HepG2 (cell line): ENCODE measurements at regions not wholly inside any gene's neighbourhood (a gene's known extent, or its start where the extent isn't known, plus 50 kb on each side); places are given as distances from the start of the nearest gene placed in this dataset.

Source experiments
- ATAC-seq: fragments of 200-7000 bp; cut with Tn5 transposase; 3 replicates; pipeline ENCODE4 v1.9.1; 2020; ENCODE audit warnings: mild to moderate bottlenecking, moderate library complexity
- BruUV-seq: library from RNA; stranded (reverse); fragments of 400-500 nt; replicated peaks from 2 replicates; lab custom pipeline; 2021; lab: Mats Ljungman, UMichigan
- CTCF ChIA-PET: fragments of 300-600 bp; formaldehyde crosslinking; extraction: SDS; loops from one replicate; lab custom pipeline; 2021; ENCODE audit warnings: low total read pairs, inconsistent platforms, low intra/inter-chr PET ratio; lab: Yijun Ruan, JAX
- POLR2A ChIA-PET: fragments of 350-600 bp; sonication (Branson Sonifier 250); formaldehyde crosslinking; loops from one replicate; lab custom pipeline; 2020; ENCODE audit warnings: antibody characterized with exemption, inconsistent platforms; lab: Yijun Ruan, JAX
- DNase-seq: peaks from one replicate; pipeline ENCODE4 v3.0.0-alpha.2; 2015; ENCODE audit warnings: low spot score
- FAIRE-seq: peaks from 3 replicates; lab custom pipeline; 2011; peaks lifted over from hg19 to GRCh38; lab: Jason Lieb, UNC
- H2AFZ ChIP-seq: one replicate; pipeline ENCODE4 v1.6.1; 2011; ENCODE audit warnings: low read length, inconsistent platforms
- H3K27ac ChIP-seq: fragments of 300-600 bp; 3 replicates; pipeline ENCODE4 v1.8.0; 2011; ENCODE audit warnings: mixed run types, mild to moderate bottlenecking, mixed read lengths, low read length, inconsistent platforms; ENCODE audit not compliant: insufficient read depth; ENCODE audit errors: extremely low read length
- H3K27me3 ChIP-seq, 2 experiments: fragments of 200-600 bp in 1 of 2; 2 replicates in 1 of 2; 3 replicates in 1 of 2; pipeline versions ENCODE4 v1.6.0 to v1.8.0; 2011; ENCODE audit warnings: low read length in 2 of 2, mild to moderate bottlenecking in 2 of 2, moderate library complexity in 2 of 2, inconsistent platforms in 1 of 2; ENCODE audit not compliant: insufficient read depth in 2 of 2, control insufficient read depth in 1 of 2
- H3K36me3 ChIP-seq, 2 experiments: fragments of 200-600 bp in 1 of 2; replicated peaks in 1 of 2; 2 replicates in 1 of 2; 3 replicates in 1 of 2; pipeline versions ENCODE4 v1.5.1 to v1.8.0; 2011; ENCODE audit warnings: low read length in 2 of 2, inconsistent platforms in 1 of 2; ENCODE audit not compliant: insufficient read depth in 2 of 2, control insufficient read depth in 1 of 2
- H3K4me1 ChIP-seq: 2 replicates; pipeline ENCODE4 v1.5.1; 2012; ENCODE audit warnings: low read length, inconsistent platforms; ENCODE audit not compliant: insufficient read depth
- H3K4me2 ChIP-seq: 2 replicates; pipeline ENCODE4 v1.6.0; 2011; ENCODE audit warnings: low read depth, low read length, inconsistent platforms
- H3K4me3 ChIP-seq, 3 experiments: fragments of 200-600 bp in 1 of 3; sonication (generic), shearing (Covaris generic) in 1 of 3; replicated peaks in 1 of 3; 2 replicates each; pipeline ENCODE4 v1.5.1; 2011 to 2016; ENCODE audit warnings: low read length in 3 of 3, inconsistent platforms in 2 of 3, low read depth in 2 of 3, mild to moderate bottlenecking in 2 of 3, control low read depth in 1 of 3, mixed read lengths in 1 of 3; ENCODE audit not compliant: insufficient read depth in 1 of 3
- H3K79me2 ChIP-seq: one replicate; pipeline ENCODE4 v1.6.1; 2011; ENCODE audit warnings: low read length, inconsistent platforms; ENCODE audit not compliant: insufficient read depth
- H3K9ac ChIP-seq: 2 replicates; pipeline ENCODE4 v1.6.0; 2011; ENCODE audit warnings: mild to moderate bottlenecking, low read depth, low read length, inconsistent platforms; ENCODE audit not compliant: insufficient read depth
- H3K9me3 ChIP-seq: 2 replicates; pipeline ENCODE4 v1.5.1; 2012; ENCODE audit warnings: mild to moderate bottlenecking, low read length
- H4K20me1 ChIP-seq: 2 replicates; pipeline ENCODE4 v1.6.0; 2011; ENCODE audit warnings: inconsistent platforms, mild to moderate bottlenecking, low read length, moderate library complexity; ENCODE audit not compliant: insufficient read depth
- ARID5B ChIP-seq: IDR thresholded peaks from 2 replicates; pipeline ENCODE4 v1.4.0; 2020; ENCODE audit warnings: mild to moderate bottlenecking, missing genetic modification reagents
- ASH2L ChIP-seq: fragments of 300-600, 200-600 bp; sonication (generic); IDR thresholded peaks from 2 replicates; pipeline ENCODE4 v1.7.0; 2017; ENCODE audit warnings: low read depth, mild to moderate bottlenecking, moderate library complexity, mixed read lengths, low read length; ENCODE audit not compliant: insufficient read length
- CERS6 ChIP-seq: sonication (generic); formaldehyde crosslinking; IDR thresholded peaks from 2 replicates; pipeline ENCODE4 v1.5.0; 2020; ENCODE audit warnings: missing genetic modification reagents
- CREB1 ChIP-seq, 2 experiments: fragments of 450-650 bp in 1 of 2; IDR thresholded peaks; 2 replicates each; pipeline ENCODE4 v1.6.1; 2016 to 2017; ENCODE audit warnings: control low read depth in 1 of 2, mild to moderate bottlenecking in 1 of 2, missing compliant biosample characterization in 1 of 2, missing genetic modification characterization in 1 of 2
- ETV5 ChIP-seq: IDR thresholded peaks from 2 replicates; pipeline ENCODE4 v1.6.1; 2018; ENCODE audit warnings: missing biosample characterization, missing genetic modification reagents, inconsistent platforms, borderline replicate concordance
- HOXA5 ChIP-seq: sonication (generic); formaldehyde crosslinking; IDR thresholded peaks from 2 replicates; pipeline ENCODE4 v1.4.0; 2020; ENCODE audit warnings: missing genetic modification reagents
- MEF2D ChIP-seq: sonication (generic); formaldehyde crosslinking; IDR thresholded peaks from 2 replicates; pipeline ENCODE4 v1.5.1; 2020; ENCODE audit warnings: mild to moderate bottlenecking, missing genetic modification reagents
- NFRKB ChIP-seq: fragments of 450-650 bp; IDR thresholded peaks from 2 replicates; pipeline ENCODE4 v1.6.1; 2017
- NRL ChIP-seq: sonication (generic); formaldehyde crosslinking; IDR thresholded peaks from 2 replicates; pipeline ENCODE4 v1.5.0; 2020; ENCODE audit warnings: missing genetic modification reagents, mild to moderate bottlenecking, moderate library complexity, borderline replicate concordance
- RARG ChIP-seq: sonication (generic); formaldehyde crosslinking; IDR thresholded peaks from 2 replicates; pipeline ENCODE4 v1.4.0; 2020; ENCODE audit warnings: low read depth, mild to moderate bottlenecking, missing genetic modification reagents
- RNF2 ChIP-seq: fragments of 450-650 bp; conservative IDR thresholded peaks from 2 replicates; pipeline ENCODE4 v1.6.1; 2016; ENCODE audit warnings: low read depth
- SMARCE1 ChIP-seq: fragments of 450-650 bp; IDR thresholded peaks from 2 replicates; pipeline ENCODE4 v1.6.1; 2017; ENCODE audit warnings: borderline replicate concordance
- TFDP2 ChIP-seq: sonication (generic); formaldehyde crosslinking; IDR thresholded peaks from 2 replicates; pipeline ENCODE4 v1.4.0; 2020; ENCODE audit warnings: missing genetic modification reagents
- ZFAT ChIP-seq: sonication (generic); formaldehyde crosslinking; conservative IDR thresholded peaks from 2 replicates; pipeline ENCODE4 v1.8.1; 2023; ENCODE audit warnings: missing genetic modification reagents, inconsistent platforms
- ZNF296 ChIP-seq: sonication (generic); formaldehyde crosslinking; conservative IDR thresholded peaks from 2 replicates; pipeline ENCODE4 v1.5.0; 2020; ENCODE audit warnings: mild to moderate bottlenecking, missing genetic modification reagents
- WGBS: methylation state at CpG from one replicate; pipeline ENCODE4 v1.1.6; 2017; ENCODE audit warnings: low lambda C conversion rate; 5-methylcytosine and 5-hydroxymethylcytosine counted together
- in situ Hi-C: cut with HindIII; loops from 2 replicates; pipeline ENCODE4 v1.10.0; 2017; ENCODE audit warnings: low pct_unique_long_range_greater_than_20kb; ENCODE audit not compliant: extremely low pct_ligation_motif_present
- intact Hi-C: fragments of 100-400 bp; cut with micrococcal nuclease; formaldehyde crosslinking; loops from one replicate; pipeline ENCODE4 v1.10.0; 2022; ENCODE audit not compliant: unreplicated experiment

- H3K79me2 ChIP-seq = no peaks in the 10 kb centered on the region
- no TSS peak for BruUV-seq
- H3K27me3 ChIP-seq = peaks cover 0 to 1% of the 10 kb centered on the region in 2 experiments; a peak in 2 of 5 replicates
- no peak for FAIRE-seq
- POLR2A ChIA-PET = no interaction called here
- no peaks in the 10 kb centered on the region for H3K9me3 ChIP-seq
- CTCF ChIA-PET = no interaction called here
- no peak overlapping the region for H3K9ac ChIP-seq
- no peaks in the 10 kb centered on the region for H3K4me1 ChIP-seq
- no peak overlapping the region for H3K4me3 ChIP-seq
- H3K4me2 ChIP-seq = no peak overlapping the region
- 15% methylated on average over 13 of the region's 13 CpGs for WGBS
- H2AFZ ChIP-seq = no peak overlapping the region
- no peak overlapping the region for H3K27ac ChIP-seq
- ATAC-seq = no peak
- no peaks in the 10 kb centered on the region for H4K20me1 ChIP-seq
- intact Hi-C loops (no loop called here), in situ Hi-C loops (no loop called here)
- TF ChIP-seq RNF2 = no peak
- no peak for TF ChIP-seq RARG (CRISPR knock-in tag)
- no peak for TF ChIP-seq MEF2D (CRISPR knock-in tag)
- no peak for TF ChIP-seq ZNF296 (CRISPR knock-in tag)
- TF ChIP-seq TFDP2 (CRISPR knock-in tag) = no peak
- no peak for TF ChIP-seq ASH2L
- TF ChIP-seq HOXA5 (CRISPR knock-in tag) = no peak
- TF ChIP-seq SMARCE1 = no peak
- TF ChIP-seq CREB1 (IDR thresholded peaks at IDR 0.05) = no peak
- no peak for TF ChIP-seq CREB1 (CRISPR knock-in tag; IDR thresholded peaks at IDR 0.05)
- TF ChIP-seq ZFAT (CRISPR knock-in tag) = no peak
- no peak for TF ChIP-seq NFRKB
- TF ChIP-seq ARID5B = no peak
- TF ChIP-seq CERS6 (CRISPR knock-in tag) = no peak
- no peak for TF ChIP-seq NRL (CRISPR knock-in tag)
- no peak for TF ChIP-seq ETV5 (CRISPR knock-in tag)
- DNase-seq = no peak
- no peaks in the 10 kb centered on the region for H3K36me3 ChIP-seq
Measured at GRCh38 chr2:118699447-118700175, 147.8 kb downstream of the EN1 start.
